IMR-90 (cell line): ENCODE measurements at regions not wholly inside any gene's neighbourhood (a gene's known extent, or its start where the extent isn't known, plus 50 kb on each side); places are given as distances from the start of the nearest gene placed in this dataset.

Experiments used
- ATAC-seq: fragments of 200-7000 bp; cut with Tn5 transposase; 2 replicates; pipeline ENCODE4 v1.9.1; 2020; ENCODE audit warnings: low read depth, mild to moderate bottlenecking, moderate library complexity
- BruUV-seq: library from RNA; stranded (reverse); fragments of 400-500 nt; replicated peaks from 2 replicates; lab custom pipeline; 2021; lab: Mats Ljungman, UMichigan
- CTCF ChIA-PET: fragments of 300-600 bp; formaldehyde crosslinking; extraction: SDS; loops from one replicate; lab custom pipeline; 2021; ENCODE audit warnings: antibody characterized with exemption; lab: Yijun Ruan, JAX
- POLR2A ChIA-PET: fragments of 300-600 bp; sonication (Branson Sonifier 250); formaldehyde crosslinking; loops from one replicate; lab custom pipeline; 2022; ENCODE audit warnings: antibody characterized with exemption; ENCODE audit not compliant: unreplicated experiment; lab: Charles Lee
- DNase-seq: peaks from one replicate; pipeline ENCODE4 v3.0.0; 2013
- H2AFZ ChIP-seq: replicated peaks from 2 replicates; pipeline ENCODE3; 2013; ENCODE audit warnings: low read length, mild to moderate bottlenecking; ENCODE audit not compliant: poor library complexity
- H2AK5ac ChIP-seq: 2 replicates; pipeline ENCODE4 v1.6.1; 2013; ENCODE audit warnings: low read depth, low read length, inconsistent platforms
- H2AK9ac ChIP-seq: replicated peaks from 2 replicates; pipeline ENCODE3; 2013; ENCODE audit warnings: mild to moderate bottlenecking, low read depth, low read length, moderate library complexity; ENCODE audit not compliant: poor library complexity
- H2BK120ac ChIP-seq: 2 replicates; pipeline ENCODE4 v1.6.1; 2013; ENCODE audit warnings: low read depth, low read length, inconsistent platforms
- H2BK15ac ChIP-seq: 3 replicates; pipeline ENCODE4 v1.6.1; 2013; ENCODE audit warnings: low read depth, low read length, inconsistent platforms
- H2BK20ac ChIP-seq: 2 replicates; pipeline ENCODE4 v1.6.1; 2013; ENCODE audit warnings: low read depth, mild to moderate bottlenecking, inconsistent platforms, low read length, moderate library complexity
- H2BK5ac ChIP-seq: 2 replicates; pipeline ENCODE4 v1.6.1; 2013; ENCODE audit warnings: mild to moderate bottlenecking, low read depth, low read length, inconsistent platforms; ENCODE audit not compliant: poor library complexity, severe bottlenecking
- H3K14ac ChIP-seq: replicated peaks from 2 replicates; pipeline ENCODE4 v1.6.1; 2013; ENCODE audit warnings: low read depth, low read length, inconsistent platforms
- H3K18ac ChIP-seq: 2 replicates; pipeline ENCODE4 v1.6.1; 2013; ENCODE audit warnings: low read depth, low read length, control low read depth
- H3K23ac ChIP-seq: 2 replicates; pipeline ENCODE4 v1.6.1; 2013; ENCODE audit warnings: low read depth, low read length, inconsistent platforms
- H3K27ac ChIP-seq: 2 replicates; pipeline ENCODE4 v1.5.1; 2013; ENCODE audit warnings: mild to moderate bottlenecking, control low read depth, low read length; ENCODE audit not compliant: insufficient read depth
- H3K27me3 ChIP-seq: 2 replicates; pipeline ENCODE4 v1.6.1; 2013; ENCODE audit warnings: low read length; ENCODE audit not compliant: control insufficient read depth, insufficient read depth
- H3K36me3 ChIP-seq: 2 replicates; pipeline ENCODE4 v1.6.1; 2013; ENCODE audit warnings: low read length, mixed read lengths; ENCODE audit not compliant: control insufficient read depth, insufficient read depth
- H3K4ac ChIP-seq: 2 replicates; pipeline ENCODE4 v1.6.1; 2013; ENCODE audit warnings: low read depth, low read length, inconsistent platforms
- H3K4me1 ChIP-seq: 2 replicates; pipeline ENCODE4 v1.6.1; 2013; ENCODE audit warnings: low read length, mixed read lengths; ENCODE audit not compliant: control insufficient read depth, insufficient read depth
- H3K4me2 ChIP-seq: 2 replicates; pipeline ENCODE4 v1.6.1; 2013; ENCODE audit warnings: low read depth, mild to moderate bottlenecking, control low read depth, low read length, moderate library complexity
- H3K4me3 ChIP-seq: 2 replicates; pipeline ENCODE4 v1.5.1; 2013; ENCODE audit warnings: low read depth, mild to moderate bottlenecking, control low read depth, low read length, moderate library complexity; ENCODE audit not compliant: insufficient read depth
- H3K56ac ChIP-seq: 2 replicates; pipeline ENCODE4 v1.6.1; 2013; ENCODE audit warnings: low read length, inconsistent platforms; ENCODE audit not compliant: insufficient read depth; ENCODE audit errors: extremely low read depth
- H3K79me1 ChIP-seq, 2 experiments: 2 replicates each; pipeline ENCODE4 v1.6.1; 2013; ENCODE audit warnings: low read length in 2 of 2, inconsistent platforms in 1 of 2, low read depth in 1 of 2
- H3K9ac ChIP-seq: 2 replicates; pipeline ENCODE4 v1.6.1; 2013; ENCODE audit warnings: low read depth, low read length, control low read depth
- H3K9me1 ChIP-seq: 2 replicates; pipeline ENCODE4 v1.6.1; 2013; ENCODE audit warnings: low read length, inconsistent platforms; ENCODE audit not compliant: insufficient read depth
- H3K9me3 ChIP-seq: 2 replicates; pipeline ENCODE4 v1.6.1; 2013; ENCODE audit warnings: low read length; ENCODE audit not compliant: control insufficient read depth, insufficient read depth
- H4K20me1 ChIP-seq: 2 replicates; pipeline ENCODE4 v1.6.1; 2013; ENCODE audit warnings: low read length, inconsistent platforms; ENCODE audit not compliant: insufficient read depth
- H4K5ac ChIP-seq: 2 replicates; pipeline ENCODE4 v1.6.1; 2013; ENCODE audit warnings: mild to moderate bottlenecking, low read depth, low read length, control low read depth
- H4K8ac ChIP-seq, 2 experiments: 2 replicates each; pipeline ENCODE4 v1.6.1; 2013; ENCODE audit warnings: low read depth in 2 of 2, low read length in 2 of 2, control low read depth in 1 of 2, inconsistent platforms in 1 of 2
- H4K91ac ChIP-seq: 2 replicates; pipeline ENCODE4 v1.6.1; 2013; ENCODE audit warnings: low read depth, low read length, inconsistent platforms; ENCODE audit not compliant: insufficient read depth
- BHLHE40 ChIP-seq: fragments of 150-350 bp; IDR thresholded peaks from 2 replicates; pipeline ENCODE4 v1.6.1; 2016; ENCODE audit warnings: mild to moderate bottlenecking, low read depth, low read length
- CEBPB ChIP-seq: IDR thresholded peaks from 2 replicates; pipeline ENCODE4 v1.6.1; 2012; ENCODE audit warnings: low read depth, low read length, improper control_type of control experiment
- CHD1 ChIP-seq: IDR thresholded peaks from 2 replicates; pipeline ENCODE4 v1.6.1; 2012; ENCODE audit warnings: low read depth, low read length, improper control_type of control experiment
- FOS ChIP-seq: fragments of 150-350 bp; IDR thresholded peaks from 2 replicates; pipeline ENCODE4 v1.6.1; 2016; ENCODE audit warnings: low read depth, low read length
- MAFK ChIP-seq: IDR thresholded peaks from 2 replicates; pipeline ENCODE4 v1.6.1; 2012; ENCODE audit warnings: low read depth, low read length, improper control_type of control experiment
- MAZ ChIP-seq: IDR thresholded peaks from 2 replicates; pipeline ENCODE4 v1.6.1; 2012; ENCODE audit warnings: low read depth, mild to moderate bottlenecking, low read length, improper control_type of control experiment, moderate library complexity, borderline replicate concordance
- MXI1 ChIP-seq: IDR thresholded peaks from 2 replicates; pipeline ENCODE4 v1.6.1; 2012; ENCODE audit warnings: low read depth, mild to moderate bottlenecking, low read length, moderate library complexity, borderline replicate concordance
- NFE2L2 ChIP-seq: fragments of 150-350 bp; IDR thresholded peaks from 2 replicates; pipeline ENCODE4 v1.6.1; 2016; ENCODE audit warnings: low read depth, mild to moderate bottlenecking, low read length
- POLR2A ChIP-seq: IDR thresholded peaks from 2 replicates; pipeline ENCODE4 v1.6.1; 2012; ENCODE audit warnings: mild to moderate bottlenecking, low read depth, low read length
- RAD21 ChIP-seq: IDR thresholded peaks from 2 replicates; pipeline ENCODE4 v1.6.1; 2012; ENCODE audit warnings: low read length, improper control_type of control experiment
- RCOR1 ChIP-seq: IDR thresholded peaks from 2 replicates; pipeline ENCODE4 v1.6.1; 2012; ENCODE audit warnings: mild to moderate bottlenecking, low read length, improper control_type of control experiment; ENCODE audit not compliant: insufficient replicate concordance
- RFX5 ChIP-seq: IDR thresholded peaks from 2 replicates; pipeline ENCODE4 v1.8.0; 2012; ENCODE audit warnings: low read depth, mild to moderate bottlenecking, low read length, moderate library complexity
- SMC3 ChIP-seq: fragments of 150-350 bp; IDR thresholded peaks from 2 replicates; pipeline ENCODE4 v1.6.1; 2016; ENCODE audit warnings: low read depth, mild to moderate bottlenecking, antibody characterized with exemption, low read length, moderate library complexity
- dilution Hi-C: fragments of 300-500 bp; cut with HindIII; formaldehyde crosslinking; loops from one replicate; pipeline ENCODE4 v1.14.3; 2018; ENCODE audit warnings: low sequenced_read_pairs; ENCODE audit not compliant: unreplicated experiment
- in situ Hi-C: fragments of 300-500 bp; cut with MboI; formaldehyde crosslinking; loops from 3 replicates; pipeline ENCODE4 v1.14.3; 2019; ENCODE audit warnings: low sequenced_read_pairs, inconsistent platforms, mixed read lengths
- intact Hi-C: fragments of 100-400 bp; cut with micrococcal nuclease; formaldehyde crosslinking; loops from 2 replicates; pipeline ENCODE4 v1.10.0; 2022
- TF ChIP-seq, protein P1 (sequence below): conservative IDR thresholded peaks from 2 replicates; pipeline ENCODE4 v1.5.1; 2012; ENCODE audit warnings: mild to moderate bottlenecking, low read depth, low read length, improper control_type of control experiment
- TF ChIP-seq, protein P2 (sequence below): fragments of 150-350 bp; IDR thresholded peaks from 2 replicates; pipeline ENCODE4 v1.6.1; 2017; ENCODE audit warnings: mild to moderate bottlenecking, antibody characterized with exemption, low read length, low read depth
- TF ChIP-seq, protein P3 (sequence below): fragments of 150-350 bp; IDR thresholded peaks from 2 replicates; pipeline ENCODE4 v1.6.1; 2016; ENCODE audit warnings: low read depth, mild to moderate bottlenecking, low read length, moderate library complexity, borderline replicate concordance

DNA sequence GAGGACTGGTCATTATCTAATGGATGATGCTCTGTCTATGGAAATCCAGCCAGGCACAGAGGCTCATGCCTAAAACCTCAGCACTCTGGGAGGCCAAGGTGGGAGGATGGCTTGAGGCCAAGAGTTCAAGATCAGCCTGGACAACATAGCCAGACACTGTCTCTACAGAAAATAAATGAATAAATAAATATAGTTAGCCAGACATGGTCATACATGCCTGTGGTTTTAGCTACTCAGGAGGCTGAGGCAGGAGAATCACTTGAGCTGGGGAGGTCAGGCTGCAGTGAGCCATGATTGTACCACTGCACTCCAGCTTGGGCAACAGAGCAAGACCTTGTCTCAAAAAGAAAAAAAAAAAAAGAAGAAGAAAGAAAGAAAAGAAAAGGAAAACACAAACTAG lies 234.7 kb downstream of the TSHZ3 start:
- no peak overlapping the region; the same call in 1 of the 2 replicates for H2AK5ac ChIP-seq
- no peak overlapping the region for H2AFZ ChIP-seq
- no TSS peak for BruUV-seq
- H2BK20ac ChIP-seq: no peak overlapping the region
- H3K4me2 ChIP-seq: no peak overlapping the region
- CTCF ChIA-PET: no interaction called here
- 0 out of 3 replicates have a peak overlapping the region, but pooled peaks have one; percentile 25 for H2BK15ac ChIP-seq
- H3K79me1 ChIP-seq: no peaks in the 10 kb centered on the region
- no peak overlapping the region for H3K9ac ChIP-seq
- H3K36me3 ChIP-seq: no peaks in the 10 kb centered on the region
- in situ Hi-C loops: no loop called here
- H2AK9ac ChIP-seq: no peak overlapping the region
- intact Hi-C loops: loop anchor here (5.0 to 10.0 kb wide), 3 partner anchors 203 to 928 kb away; no protein-coding TSS in a partner anchor
- H3K23ac ChIP-seq: no peak overlapping the region
- H2BK120ac ChIP-seq: peak overlapping the region; percentile 49
- no peak for DNase-seq
- H3K18ac ChIP-seq: no peak overlapping the region
- H3K4me1 ChIP-seq: 0 out of 2 replicates have a peak, but pooled peaks cover 2% of the 10 kb centered on the region
- POLR2A ChIA-PET: no interaction called here
- H4K5ac ChIP-seq: no peak overlapping the region
- no peak overlapping the region for H3K14ac ChIP-seq
- no peak overlapping the region for H3K4ac ChIP-seq
- ATAC-seq: no peak
- H3K27me3 ChIP-seq: no peaks in the 10 kb centered on the region
- H4K8ac ChIP-seq: no peak overlapping the region
- no peaks in the 10 kb centered on the region for H4K20me1 ChIP-seq
- dilution Hi-C loops: no loop called here
- no peak overlapping the region for H3K4me3 ChIP-seq
- H4K91ac ChIP-seq: no peak overlapping the region
- no peak overlapping the region for H3K56ac ChIP-seq
- TF ChIP-seq MXI1: no peak
- TF ChIP-seq, protein P1, sequence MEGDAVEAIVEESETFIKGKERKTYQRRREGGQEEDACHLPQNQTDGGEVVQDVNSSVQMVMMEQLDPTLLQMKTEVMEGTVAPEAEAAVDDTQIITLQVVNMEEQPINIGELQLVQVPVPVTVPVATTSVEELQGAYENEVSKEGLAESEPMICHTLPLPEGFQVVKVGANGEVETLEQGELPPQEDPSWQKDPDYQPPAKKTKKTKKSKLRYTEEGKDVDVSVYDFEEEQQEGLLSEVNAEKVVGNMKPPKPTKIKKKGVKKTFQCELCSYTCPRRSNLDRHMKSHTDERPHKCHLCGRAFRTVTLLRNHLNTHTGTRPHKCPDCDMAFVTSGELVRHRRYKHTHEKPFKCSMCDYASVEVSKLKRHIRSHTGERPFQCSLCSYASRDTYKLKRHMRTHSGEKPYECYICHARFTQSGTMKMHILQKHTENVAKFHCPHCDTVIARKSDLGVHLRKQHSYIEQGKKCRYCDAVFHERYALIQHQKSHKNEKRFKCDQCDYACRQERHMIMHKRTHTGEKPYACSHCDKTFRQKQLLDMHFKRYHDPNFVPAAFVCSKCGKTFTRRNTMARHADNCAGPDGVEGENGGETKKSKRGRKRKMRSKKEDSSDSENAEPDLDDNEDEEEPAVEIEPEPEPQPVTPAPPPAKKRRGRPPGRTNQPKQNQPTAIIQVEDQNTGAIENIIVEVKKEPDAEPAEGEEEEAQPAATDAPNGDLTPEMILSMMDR: no peak
- no peak for TF ChIP-seq BHLHE40
- no peak for TF ChIP-seq SMC3
- TF ChIP-seq, protein P2, sequence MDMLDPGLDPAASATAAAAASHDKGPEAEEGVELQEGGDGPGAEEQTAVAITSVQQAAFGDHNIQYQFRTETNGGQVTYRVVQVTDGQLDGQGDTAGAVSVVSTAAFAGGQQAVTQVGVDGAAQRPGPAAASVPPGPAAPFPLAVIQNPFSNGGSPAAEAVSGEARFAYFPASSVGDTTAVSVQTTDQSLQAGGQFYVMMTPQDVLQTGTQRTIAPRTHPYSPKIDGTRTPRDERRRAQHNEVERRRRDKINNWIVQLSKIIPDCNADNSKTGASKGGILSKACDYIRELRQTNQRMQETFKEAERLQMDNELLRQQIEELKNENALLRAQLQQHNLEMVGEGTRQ: no peak
- TF ChIP-seq RAD21: no peak
- no peak for TF ChIP-seq POLR2A
- no peak for TF ChIP-seq CHD1
- no peak for TF ChIP-seq NFE2L2
- no peak for TF ChIP-seq RCOR1
- TF ChIP-seq, protein P3, sequence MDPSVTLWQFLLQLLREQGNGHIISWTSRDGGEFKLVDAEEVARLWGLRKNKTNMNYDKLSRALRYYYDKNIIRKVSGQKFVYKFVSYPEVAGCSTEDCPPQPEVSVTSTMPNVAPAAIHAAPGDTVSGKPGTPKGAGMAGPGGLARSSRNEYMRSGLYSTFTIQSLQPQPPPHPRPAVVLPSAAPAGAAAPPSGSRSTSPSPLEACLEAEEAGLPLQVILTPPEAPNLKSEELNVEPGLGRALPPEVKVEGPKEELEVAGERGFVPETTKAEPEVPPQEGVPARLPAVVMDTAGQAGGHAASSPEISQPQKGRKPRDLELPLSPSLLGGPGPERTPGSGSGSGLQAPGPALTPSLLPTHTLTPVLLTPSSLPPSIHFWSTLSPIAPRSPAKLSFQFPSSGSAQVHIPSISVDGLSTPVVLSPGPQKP: no peak
- TF ChIP-seq MAFK: no peak
- no peak for TF ChIP-seq MAZ
- no peak for TF ChIP-seq RFX5
- no peak for TF ChIP-seq CEBPB
- TF ChIP-seq FOS: no peak
- no peak overlapping the region for H3K27ac ChIP-seq
- no peaks in the 10 kb centered on the region for H3K9me3 ChIP-seq
- no peak overlapping the region for H2BK5ac ChIP-seq
- peaks cover 7% of the 10 kb centered on the region; the same call in 1 of the 2 replicates for H3K9me1 ChIP-seq
